ENCODE measurements at regions not wholly inside any gene's neighbourhood (a gene's known extent, or its start where the extent isn't known, plus 50 kb on each side); places are given as distances from the start of the nearest gene placed in this dataset.
"Not testable (repeated sequence)": the region's sequence is repeated elsewhere in the genome, so short reads cannot be mapped to it uniquely, and the experiment has no call there.

DNA sequence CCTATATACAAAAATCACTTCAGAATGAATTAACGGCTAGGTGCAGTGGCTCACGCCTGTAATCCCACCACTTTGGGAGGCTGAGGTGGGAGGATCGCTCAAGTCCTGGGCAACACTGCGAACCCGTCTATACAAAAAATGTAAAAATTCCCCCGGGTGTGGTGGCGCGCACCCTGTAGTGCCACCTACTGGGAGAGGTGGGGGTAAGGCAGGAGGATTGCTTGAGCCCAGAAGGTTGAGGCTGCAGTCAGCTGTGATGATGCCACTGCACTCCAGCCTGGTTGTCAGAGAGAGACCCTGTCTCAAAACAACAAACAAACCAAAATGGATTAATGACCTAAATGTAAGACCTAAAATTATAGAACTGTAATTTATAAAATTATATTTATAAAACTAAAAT, 236.2 kb downstream of the SPATA31A6 start:
- H3K4me3 Mint-ChIP-seq; DNase-seq (ENCODE audit: extremely low spot score, unreplicated experiment); H3K36me3 Mint-ChIP-seq; H3K27ac Mint-ChIP-seq; H3K27me3 Mint-ChIP-seq; H3K9me3 Mint-ChIP-seq; H3K4me1 Mint-ChIP-seq (ENCODE audit: unreplicated experiment): not testable (repeated sequence)

DNA sequence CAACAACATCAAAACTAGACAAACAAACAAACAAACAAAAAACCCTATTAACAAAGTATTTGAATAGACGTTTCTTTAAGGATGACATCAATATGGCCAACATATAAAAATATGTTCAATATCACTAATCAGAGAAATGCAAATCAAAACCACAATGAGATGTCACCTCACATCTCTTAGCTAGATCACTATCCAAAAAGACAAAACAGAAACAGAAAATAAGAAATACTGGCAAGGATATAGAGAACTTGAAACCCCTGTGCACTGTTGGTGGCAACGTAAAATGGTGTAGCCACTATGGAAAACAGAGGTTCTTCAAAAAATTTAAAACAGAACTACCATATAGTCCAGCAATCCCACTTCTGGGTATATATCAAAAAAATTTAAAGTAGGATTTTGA, 236.9 kb downstream of the SPATA31A6 start:
- H3K27ac Mint-ChIP-seq; H3K4me1 Mint-ChIP-seq (ENCODE audit: unreplicated experiment); H3K36me3 Mint-ChIP-seq; DNase-seq (ENCODE audit: extremely low spot score, unreplicated experiment); H3K4me3 Mint-ChIP-seq; H3K27me3 Mint-ChIP-seq; H3K9me3 Mint-ChIP-seq: not testable (repeated sequence)

DNA sequence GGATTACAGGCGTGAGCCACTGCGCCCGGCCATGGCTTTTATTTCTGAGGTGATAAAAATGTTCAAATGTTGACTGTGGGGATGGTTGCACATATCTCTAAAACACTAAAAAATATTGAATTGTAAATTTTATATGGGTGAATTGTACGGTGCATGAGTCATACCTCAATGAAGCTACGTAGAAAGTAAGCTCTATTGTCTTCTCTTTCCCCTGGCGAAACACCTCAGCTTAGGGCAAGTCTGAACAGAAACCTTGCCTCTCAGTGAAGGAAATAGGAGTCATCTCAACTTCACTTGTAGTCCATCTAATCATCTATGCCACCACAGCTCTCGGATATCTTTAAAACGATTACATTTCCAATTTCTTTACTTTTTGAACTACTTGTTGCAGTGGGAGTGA, 238.2 kb downstream of the SPATA31A6 start:
- H3K9me3 Mint-ChIP-seq; H3K27ac Mint-ChIP-seq; DNase-seq (ENCODE audit: extremely low spot score, unreplicated experiment); H3K27me3 Mint-ChIP-seq; H3K4me1 Mint-ChIP-seq (ENCODE audit: unreplicated experiment); H3K4me3 Mint-ChIP-seq; H3K36me3 Mint-ChIP-seq: not testable (repeated sequence)

DNA sequence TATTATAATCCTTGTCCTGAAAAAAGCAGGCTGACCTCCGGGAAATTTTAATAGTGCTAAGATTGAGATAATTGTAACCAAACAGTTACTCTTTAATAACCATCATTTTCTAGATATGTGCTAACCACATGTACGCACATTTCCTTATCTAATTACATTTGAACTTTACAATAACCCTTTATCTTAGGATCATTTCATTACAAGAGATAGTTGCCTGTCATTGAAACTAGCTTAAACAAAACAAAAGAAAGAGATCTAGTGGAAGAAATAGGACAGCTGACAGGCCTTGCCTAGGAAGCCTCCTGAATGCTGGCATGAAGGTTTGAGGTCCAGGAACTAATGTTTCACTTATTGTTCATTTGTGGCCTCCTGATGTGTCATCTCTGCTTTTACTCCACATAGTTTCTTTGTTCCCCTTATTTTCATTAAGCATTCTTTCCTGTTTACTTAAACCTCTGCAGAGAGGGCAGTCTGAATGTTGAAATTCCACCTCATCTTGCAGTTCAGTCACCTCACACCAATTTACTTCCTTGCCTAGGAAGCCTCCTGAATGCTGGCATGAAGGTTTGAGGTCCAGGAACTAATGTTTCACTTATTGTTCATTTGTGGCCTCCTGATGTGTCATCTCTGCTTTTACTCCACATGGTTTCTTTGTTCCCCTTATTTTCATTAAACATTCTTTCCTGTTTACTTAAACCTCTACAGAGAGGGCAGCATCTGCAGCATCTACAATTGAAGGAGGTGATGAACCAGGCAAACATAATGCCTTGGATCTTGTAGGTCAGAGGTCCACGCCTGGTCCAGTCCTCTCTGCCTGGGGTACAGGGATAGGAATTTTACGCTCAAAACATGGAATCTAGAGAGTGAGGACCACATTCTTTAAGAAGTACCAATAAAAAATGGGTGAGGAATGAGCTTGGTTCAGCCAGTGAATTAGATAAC, 247.5 kb downstream of the SPATA31A6 start:
- not testable (repeated sequence) for H3K4me3 Mint-ChIP-seq; DNase-seq (ENCODE audit: extremely low spot score, unreplicated experiment)

DNA sequence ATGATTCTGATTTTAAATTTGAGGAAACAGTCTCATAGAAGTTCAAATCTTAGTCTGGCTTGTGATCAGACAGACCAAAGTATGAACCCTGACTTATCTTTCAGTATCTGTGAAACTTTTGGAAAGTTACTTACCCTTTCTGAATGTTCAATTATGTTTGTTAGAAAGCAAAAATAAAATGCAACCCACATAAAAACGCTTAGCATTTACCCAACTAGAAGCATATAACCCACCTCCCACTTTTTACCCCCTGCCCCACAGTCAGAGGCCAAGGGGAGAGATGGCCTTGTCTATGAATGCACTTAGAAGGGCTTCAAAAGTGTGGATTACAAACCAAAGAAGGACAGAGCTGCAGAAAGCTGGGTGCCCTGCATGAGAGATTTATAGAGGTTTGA, 248.2 kb downstream of the SPATA31A6 start:
- H3K27ac Mint-ChIP-seq; H3K27me3 Mint-ChIP-seq; DNase-seq (ENCODE audit: extremely low spot score, unreplicated experiment); H3K4me1 Mint-ChIP-seq (ENCODE audit: unreplicated experiment); H3K9me3 Mint-ChIP-seq; H3K4me3 Mint-ChIP-seq; H3K36me3 Mint-ChIP-seq: not testable (repeated sequence)

More for the DNA sequence above, 247.5 kb downstream of the SPATA31A6 start:
- H3K9me3 Mint-ChIP-seq; H3K27me3 Mint-ChIP-seq; H3K4me1 Mint-ChIP-seq (ENCODE audit: unreplicated experiment); H3K36me3 Mint-ChIP-seq; H3K27ac Mint-ChIP-seq: not testable (repeated sequence)

DNA sequence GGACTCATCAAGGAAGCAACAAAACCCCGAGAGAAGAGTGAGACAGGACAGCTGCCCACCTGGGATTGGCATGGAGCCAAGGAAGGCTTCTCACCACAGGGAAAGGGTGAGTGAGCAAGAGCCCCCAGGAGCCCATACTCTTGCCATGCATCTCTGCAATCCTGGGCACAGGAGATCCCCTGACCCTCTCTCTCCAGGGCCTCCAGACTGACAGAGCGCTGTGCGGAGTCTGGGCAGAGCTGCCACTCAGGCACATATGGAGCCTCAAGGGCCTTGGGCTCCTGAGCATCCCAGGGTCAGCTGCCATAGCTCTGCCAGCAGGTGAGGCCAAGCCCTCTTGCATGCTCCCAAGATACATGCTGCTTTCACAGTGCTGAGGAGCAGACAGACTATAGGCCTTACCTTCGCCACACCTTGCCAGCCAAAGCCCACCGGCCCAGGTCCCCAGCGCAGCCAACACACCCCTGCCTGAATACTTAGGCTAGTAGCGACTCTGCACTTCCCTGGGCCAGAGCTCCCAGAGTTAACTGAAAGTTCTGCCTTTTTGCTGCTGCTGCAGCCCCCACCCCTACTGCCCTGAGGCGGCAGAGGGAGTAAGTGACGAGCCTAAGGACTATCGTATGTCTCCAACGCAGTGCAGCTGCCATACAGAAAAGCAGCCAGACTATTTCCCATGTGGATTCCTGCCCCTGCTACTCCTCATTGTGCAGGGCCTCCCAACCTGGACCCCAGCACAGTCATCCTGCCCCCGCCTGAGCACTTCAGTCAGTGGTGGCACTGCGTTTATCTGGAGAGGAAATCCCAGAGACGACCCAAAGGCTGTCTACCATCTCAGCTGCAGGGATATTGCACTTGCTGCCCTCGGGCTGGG, 251.6 kb downstream of the SPATA31A6 start:
- not testable (repeated sequence) for H3K27ac Mint-ChIP-seq; H3K9me3 Mint-ChIP-seq; H3K36me3 Mint-ChIP-seq; H3K4me3 Mint-ChIP-seq; DNase-seq (ENCODE audit: extremely low spot score, unreplicated experiment); H3K4me1 Mint-ChIP-seq (ENCODE audit: unreplicated experiment); H3K27me3 Mint-ChIP-seq

DNA sequence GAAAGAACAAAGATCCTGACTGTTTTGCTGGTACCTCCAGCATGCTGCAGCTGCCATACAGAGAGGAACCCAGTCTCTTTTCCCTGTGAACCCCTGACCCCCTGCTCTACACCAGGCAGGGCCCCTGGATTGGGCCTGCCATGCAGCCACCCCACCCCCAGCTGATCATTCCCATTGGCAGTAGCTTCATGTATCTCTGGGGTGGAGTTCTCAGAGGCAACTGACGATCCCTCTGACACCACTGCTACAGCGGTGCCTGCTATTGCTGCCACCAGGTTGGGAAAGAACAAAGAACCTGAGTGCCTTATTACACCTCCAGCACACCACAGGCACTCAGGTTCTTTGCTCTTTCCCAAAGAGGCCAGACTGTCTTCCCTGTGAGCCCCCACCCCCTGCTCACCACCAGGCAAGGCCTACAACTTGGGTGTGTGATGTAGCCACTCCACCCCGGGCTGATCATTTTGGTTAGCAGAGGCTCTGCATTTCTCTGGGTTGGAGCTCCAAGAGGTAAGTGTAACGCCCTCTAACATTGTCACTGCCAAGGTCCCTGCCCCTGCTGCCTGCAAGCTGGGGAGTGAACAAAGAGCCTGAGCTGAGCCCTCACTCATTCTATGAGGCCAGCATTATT, 252.4 kb downstream of the SPATA31A6 start:
- not testable (repeated sequence) for H3K27me3 Mint-ChIP-seq; H3K27ac Mint-ChIP-seq; H3K9me3 Mint-ChIP-seq; H3K4me3 Mint-ChIP-seq; H3K36me3 Mint-ChIP-seq; DNase-seq (ENCODE audit: extremely low spot score, unreplicated experiment); H3K4me1 Mint-ChIP-seq (ENCODE audit: unreplicated experiment)

DNA sequence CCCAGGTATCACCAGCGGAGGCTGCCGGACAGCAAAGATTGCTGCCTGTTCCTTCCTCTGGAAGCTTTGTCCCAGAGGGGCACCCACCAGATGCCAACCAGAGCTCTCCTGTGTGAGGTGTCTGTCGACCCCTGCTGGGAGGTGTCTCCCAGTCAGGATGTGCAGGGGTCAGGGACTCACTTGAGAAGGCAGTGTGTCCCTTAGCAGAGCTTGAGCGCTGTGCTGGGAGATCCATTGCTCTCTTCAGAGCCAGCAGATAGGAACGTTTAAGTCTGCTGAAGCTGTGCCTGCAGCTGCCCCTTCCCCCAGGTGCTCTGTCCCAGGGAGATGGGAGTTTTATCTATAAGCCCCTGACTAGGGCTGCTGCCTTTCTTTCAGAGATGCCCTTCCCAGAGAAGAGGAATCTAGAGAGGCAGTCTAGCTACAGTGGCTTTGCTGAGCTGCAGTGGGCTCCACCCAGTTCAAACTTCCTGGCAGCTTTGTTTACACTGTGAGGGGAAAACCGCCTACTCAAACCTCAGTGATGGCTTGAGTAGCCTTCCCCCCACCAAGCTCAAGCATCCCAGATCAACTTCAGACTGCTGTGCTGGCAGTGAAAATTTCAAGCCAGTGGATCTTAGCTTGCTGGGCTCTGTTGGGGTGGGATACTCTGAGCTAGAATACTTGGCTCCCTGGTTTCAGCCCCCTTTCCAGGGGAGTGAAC, 253.7 kb downstream of the SPATA31A6 start:
- H3K27me3 Mint-ChIP-seq; DNase-seq (ENCODE audit: extremely low spot score, unreplicated experiment); H3K27ac Mint-ChIP-seq; H3K4me3 Mint-ChIP-seq; H3K4me1 Mint-ChIP-seq (ENCODE audit: unreplicated experiment); H3K36me3 Mint-ChIP-seq; H3K9me3 Mint-ChIP-seq: not testable (repeated sequence)

DNA sequence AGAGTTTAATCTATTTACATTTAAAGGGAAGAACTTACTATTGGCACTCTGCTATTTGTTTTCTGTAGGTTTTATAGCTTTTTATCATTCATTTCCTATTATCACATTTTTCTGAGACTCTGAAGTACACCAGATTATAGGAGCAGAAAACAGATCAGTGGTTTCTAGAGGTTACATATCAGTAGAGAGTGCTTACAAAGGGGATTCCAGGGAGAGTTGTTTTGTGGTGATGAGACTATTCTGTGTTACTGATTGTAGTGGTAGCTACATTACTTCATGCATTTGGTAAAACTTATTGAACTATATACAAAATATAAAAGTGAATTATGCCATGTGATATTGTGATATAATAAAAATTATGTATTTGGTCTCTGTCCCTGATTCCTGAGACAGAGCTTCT, 259.2 kb downstream of the SPATA31A6 start:
- not testable (repeated sequence) for H3K27ac Mint-ChIP-seq; H3K27me3 Mint-ChIP-seq; H3K36me3 Mint-ChIP-seq; H3K9me3 Mint-ChIP-seq; H3K4me1 Mint-ChIP-seq (ENCODE audit: unreplicated experiment); DNase-seq (ENCODE audit: extremely low spot score, unreplicated experiment); H3K4me3 Mint-ChIP-seq

DNA sequence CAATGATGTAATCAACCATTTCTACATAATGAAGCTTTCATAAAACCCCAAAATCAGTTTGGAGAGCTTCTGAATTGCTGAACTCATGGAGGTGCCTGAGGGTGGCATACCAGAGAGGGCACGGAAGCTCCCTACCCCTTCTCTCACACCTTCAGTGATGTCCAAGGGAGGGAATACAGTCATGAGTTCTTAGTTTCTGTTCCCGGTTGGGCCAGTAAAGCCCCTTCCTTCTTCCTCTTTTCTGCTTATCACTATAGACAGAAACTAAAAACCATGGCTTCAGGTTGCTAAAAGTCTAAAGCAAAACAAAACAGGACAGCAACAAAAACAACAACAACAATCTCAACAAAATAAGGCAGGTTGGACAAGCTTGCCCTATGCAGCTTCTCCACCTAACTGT, 260.0 kb downstream of the SPATA31A6 start:
- DNase-seq (ENCODE audit: extremely low spot score, unreplicated experiment); H3K27me3 Mint-ChIP-seq; H3K36me3 Mint-ChIP-seq; H3K9me3 Mint-ChIP-seq; H3K4me1 Mint-ChIP-seq (ENCODE audit: unreplicated experiment); H3K27ac Mint-ChIP-seq; H3K4me3 Mint-ChIP-seq: not testable (repeated sequence)

DNA sequence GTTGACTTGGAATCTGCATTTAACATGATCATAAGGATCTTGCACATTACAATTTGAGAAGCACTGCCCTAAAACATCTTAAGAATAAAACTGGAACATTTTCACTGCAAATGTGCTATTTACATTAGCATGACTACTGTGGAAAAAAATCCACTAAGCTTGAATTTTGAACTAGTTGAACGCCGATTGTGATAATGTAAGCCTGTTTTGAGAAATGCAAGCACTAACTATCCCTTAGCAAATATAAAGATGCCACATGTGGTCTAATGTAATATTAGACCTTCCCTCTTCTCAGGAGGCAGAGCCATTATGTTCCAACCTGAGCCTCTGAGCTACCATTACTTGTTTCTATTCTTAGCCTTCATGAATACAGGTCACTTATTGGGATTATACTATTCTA, 278.0 kb downstream of the SPATA31A6 start:
- DNase-seq (ENCODE audit: extremely low spot score, unreplicated experiment); H3K4me3 Mint-ChIP-seq; H3K4me1 Mint-ChIP-seq (ENCODE audit: unreplicated experiment); H3K9me3 Mint-ChIP-seq; H3K27ac Mint-ChIP-seq; H3K36me3 Mint-ChIP-seq; H3K27me3 Mint-ChIP-seq: not testable (repeated sequence)

DNA sequence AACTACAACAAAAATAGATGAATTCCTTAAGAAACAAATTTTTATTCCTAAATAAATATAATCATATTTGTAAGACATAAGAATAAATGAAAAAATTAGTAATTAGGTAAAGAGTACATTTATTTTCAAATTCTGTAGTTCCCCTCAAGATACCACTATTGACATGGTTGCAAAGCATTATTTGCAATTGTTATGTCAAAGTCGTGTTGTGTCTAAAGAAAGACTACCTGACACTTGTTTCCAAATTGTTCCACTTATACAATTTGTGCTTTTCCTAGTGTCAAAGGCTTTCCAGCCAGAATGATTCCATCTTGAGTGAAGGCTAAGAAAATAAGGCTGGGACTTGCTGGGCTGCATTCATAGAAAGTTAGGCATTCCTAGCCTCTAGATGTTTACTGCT, 278.4 kb downstream of the SPATA31A6 start:
- H3K36me3 Mint-ChIP-seq, result not testable (repeated sequence)

DNA sequence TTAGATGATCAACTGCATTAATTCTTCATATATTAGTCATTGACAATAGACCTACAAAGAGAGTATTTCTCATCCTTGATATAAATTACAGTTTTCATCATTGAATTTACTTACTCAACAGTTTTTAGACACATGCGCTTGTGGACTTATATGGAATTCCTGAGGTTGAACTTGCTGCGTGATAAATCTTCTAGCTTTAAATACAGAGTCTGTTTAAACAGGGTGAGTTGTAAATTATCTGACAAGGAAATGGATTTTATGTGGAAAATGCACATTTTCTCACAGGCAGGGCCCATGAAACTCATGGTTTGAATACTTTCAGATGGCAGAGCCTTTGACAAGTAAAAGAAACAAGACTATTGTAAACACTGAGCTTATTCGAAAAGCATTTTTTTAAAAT, 280.5 kb downstream of the SPATA31A6 start:
- H3K4me1 Mint-ChIP-seq (ENCODE audit: unreplicated experiment); H3K27ac Mint-ChIP-seq; H3K36me3 Mint-ChIP-seq; DNase-seq (ENCODE audit: extremely low spot score, unreplicated experiment); H3K27me3 Mint-ChIP-seq; H3K4me3 Mint-ChIP-seq; H3K9me3 Mint-ChIP-seq: not testable (repeated sequence)

More for the DNA sequence above, 278.4 kb downstream of the SPATA31A6 start:
- H3K4me1 Mint-ChIP-seq (ENCODE audit: unreplicated experiment); H3K4me3 Mint-ChIP-seq; H3K9me3 Mint-ChIP-seq; H3K27me3 Mint-ChIP-seq; DNase-seq (ENCODE audit: extremely low spot score, unreplicated experiment); H3K27ac Mint-ChIP-seq: not testable (repeated sequence)
